Endothelial cell of hepatic sinusoid (primary cell): ENCODE measurements at regions not wholly inside any gene's neighbourhood (a gene's known extent, or its start where the extent isn't known, plus 50 kb on each side); places are given as distances from the start of the nearest gene placed in this dataset.

Source experiments
- in situ Hi-C: cut with HindIII; loops from 2 replicates; pipeline ENCODE4 v1.10.0; 2017; ENCODE audit warnings: low sequenced_read_pairs

- in situ Hi-C loops: no loop called here
These were observed 51.1 kb upstream of the UMPS start for GRCh38 chr3:124679048-124679638.
